GM12864 (cell line): ENCODE measurements at regions not wholly inside any gene's neighbourhood (a gene's known extent, or its start where the extent isn't known, plus 50 kb on each side); places are given as distances from the start of the nearest gene placed in this dataset.

ENCODE experiments used
- DNase-seq: peaks from one replicate; pipeline ENCODE4 v3.0.0-alpha.2; 2011; ENCODE audit warnings: low read depth
- H3K4me3 ChIP-seq: 2 replicates; pipeline ENCODE4 v1.5.1; 2011; ENCODE audit warnings: mild to moderate bottlenecking, low read depth, low read length, control low read depth
- CTCF ChIP-seq: IDR thresholded peaks from 2 replicates; pipeline ENCODE4 v1.5.1; 2011; ENCODE audit warnings: low read depth, mild to moderate bottlenecking, moderate library complexity, low read length, control low read depth, inconsistent platforms; ENCODE audit errors: missing control alignments

GRCh38 chr12:19613051-19613535 is 173.8 kb downstream of the AEBP2 start:
- no peak overlapping the region for H3K4me3 ChIP-seq
- no peak for DNase-seq
- no peak for TF ChIP-seq CTCF

DNA sequence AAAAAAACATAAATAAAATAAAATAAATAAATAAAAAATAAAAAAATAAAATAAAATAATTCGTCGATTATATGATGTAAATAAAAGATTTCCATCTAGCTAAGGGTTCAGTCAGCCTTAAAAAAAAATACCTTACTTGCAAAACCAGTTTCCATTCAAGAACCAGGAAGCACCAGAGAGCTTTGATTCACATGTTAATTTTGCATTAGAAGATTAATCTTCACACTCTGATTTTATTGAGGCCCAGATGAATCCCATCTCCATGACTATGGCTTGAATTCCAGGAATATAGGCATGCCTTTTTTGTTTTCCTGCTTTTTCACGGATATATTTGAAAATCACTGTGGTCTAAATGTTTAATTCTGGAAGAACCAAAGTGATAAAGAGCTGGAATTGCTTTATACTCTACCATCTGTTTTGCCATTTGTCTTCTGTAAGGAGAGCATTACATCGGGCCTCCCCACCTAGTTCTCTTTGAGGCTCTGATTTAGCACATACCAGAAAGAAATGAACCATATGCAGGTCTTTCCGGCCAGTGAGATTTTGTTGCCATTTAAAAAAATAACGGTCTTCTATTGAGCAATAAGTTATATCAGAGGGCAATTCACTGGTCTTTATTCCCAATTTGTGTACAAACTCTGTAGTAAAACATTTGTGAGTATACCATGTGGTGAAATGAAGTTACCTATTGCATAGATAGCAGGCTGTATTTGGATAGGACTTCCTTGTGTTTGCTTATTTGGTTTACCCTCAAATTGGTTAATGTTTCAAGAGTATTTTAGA is 175.5 kb downstream of the AEBP2 start:
- no peak for DNase-seq
- no peak for TF ChIP-seq CTCF
- no peak overlapping the region for H3K4me3 ChIP-seq

- TF ChIP-seq CTCF, result no peak
- DNase-seq, result no peak
Measured at GRCh38 chr12:19615384-19615725, 176.1 kb downstream of the AEBP2 start.

DNA sequence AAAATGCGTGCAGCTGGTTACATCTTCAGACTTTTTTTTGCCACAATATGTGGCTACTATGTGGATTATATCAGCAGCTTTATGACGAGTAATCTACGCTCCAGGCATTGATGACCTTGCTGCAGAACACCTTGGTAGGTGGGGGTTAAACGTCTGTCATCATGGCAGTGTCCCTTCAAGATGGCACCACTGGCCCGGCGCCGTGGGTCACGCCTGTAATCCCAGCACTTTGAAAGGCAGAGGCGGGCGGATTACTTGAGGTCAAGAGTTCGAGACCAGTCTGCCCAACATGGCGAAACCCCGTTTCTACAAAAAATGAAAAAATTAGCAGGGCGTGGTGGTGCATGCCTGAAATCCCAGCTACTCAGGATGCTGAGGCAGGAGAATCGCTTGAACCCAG is 177.5 kb downstream of the AEBP2 start:
- H3K4me3 ChIP-seq, result no peak overlapping the region
- TF ChIP-seq CTCF, result no peak
- DNase-seq, result no peak

More at GRCh38 chr12:19615384-19615725, 176.1 kb downstream of the AEBP2 start:
- no peak overlapping the region for H3K4me3 ChIP-seq

DNA sequence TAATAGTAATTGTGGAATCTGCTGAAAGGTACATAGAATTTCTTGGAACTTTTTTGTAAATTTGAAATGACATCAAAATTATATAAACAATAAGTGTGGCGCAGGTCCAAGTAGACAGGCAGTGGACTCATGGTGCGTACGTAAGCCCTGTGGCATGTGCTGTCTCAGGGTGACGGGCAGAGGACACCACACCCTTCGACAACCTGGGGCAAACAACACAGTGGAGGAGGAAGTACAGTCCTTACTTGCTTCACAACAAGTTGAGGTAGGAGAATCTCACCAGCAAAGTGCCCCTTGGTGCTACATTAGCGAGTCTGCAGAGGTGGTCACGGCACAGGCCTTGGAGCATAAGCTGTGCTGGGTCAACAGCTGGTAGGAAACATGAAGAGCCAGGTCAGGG is 180.9 kb downstream of the AEBP2 start:
- no peak for TF ChIP-seq CTCF
- no peak for DNase-seq
- no peak overlapping the region for H3K4me3 ChIP-seq

DNA sequence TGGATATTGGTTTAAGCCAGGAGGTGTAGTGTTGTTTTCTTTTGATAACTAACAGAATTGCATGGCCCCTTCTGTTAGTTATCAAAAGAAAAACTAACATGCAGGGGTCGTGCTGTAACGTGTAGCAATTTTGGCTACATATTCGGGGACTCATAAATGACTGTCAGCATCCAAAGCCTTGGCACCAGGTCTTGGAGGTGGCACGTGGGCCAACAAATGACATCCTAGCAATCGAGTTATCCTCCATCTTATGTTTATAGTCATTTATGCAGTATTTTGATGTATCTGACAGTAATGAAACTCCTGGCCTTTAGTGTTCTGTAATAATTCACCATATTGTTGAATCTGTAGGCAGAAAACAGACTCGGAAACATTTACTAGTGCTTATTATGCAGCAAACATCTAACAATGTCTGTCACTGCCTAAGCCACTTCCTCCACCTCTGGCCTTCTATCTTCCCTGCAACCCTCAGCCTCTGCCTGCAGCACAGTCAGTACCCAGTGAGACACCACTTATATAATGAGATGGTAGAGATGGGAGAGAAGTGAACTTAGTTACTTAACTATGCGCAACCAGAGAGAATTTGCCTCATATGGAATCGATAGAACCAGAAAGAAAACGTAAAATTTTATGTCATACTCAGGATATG is 184.6 kb downstream of the AEBP2 start:
- H3K4me3 ChIP-seq, result no peak overlapping the region
- no peak for DNase-seq
- no peak for TF ChIP-seq CTCF
